GM12892 (cell line): ENCODE measurements at regions not wholly inside any gene's neighbourhood (a gene's known extent, or its start where the extent isn't known, plus 50 kb on each side); places are given as distances from the start of the nearest gene placed in this dataset.

Experiments
- DNase-seq: peaks from one replicate; pipeline ENCODE4 v3.0.0; 2011; ENCODE audit not compliant: insufficient read length
- FAIRE-seq: peaks from 2 replicates; lab custom pipeline; 2011; peaks lifted over from hg19 to GRCh38; lab: Jason Lieb, UNC
- POLR2A ChIP-seq: IDR thresholded peaks from 2 replicates; pipeline ENCODE4 v1.6.1; 2011; ENCODE audit warnings: low read depth, low read length, control low read depth
- POLR2AphosphoS5 ChIP-seq: IDR thresholded peaks from 2 replicates; pipeline ENCODE4 v1.6.1; 2011; ENCODE audit warnings: low read depth, low read length, control low read depth
- TAF1 ChIP-seq: IDR thresholded peaks from 2 replicates; pipeline ENCODE4 v1.6.1; 2011; ENCODE audit warnings: low read depth, mild to moderate bottlenecking, control low read depth, low read length, borderline replicate concordance

DNA sequence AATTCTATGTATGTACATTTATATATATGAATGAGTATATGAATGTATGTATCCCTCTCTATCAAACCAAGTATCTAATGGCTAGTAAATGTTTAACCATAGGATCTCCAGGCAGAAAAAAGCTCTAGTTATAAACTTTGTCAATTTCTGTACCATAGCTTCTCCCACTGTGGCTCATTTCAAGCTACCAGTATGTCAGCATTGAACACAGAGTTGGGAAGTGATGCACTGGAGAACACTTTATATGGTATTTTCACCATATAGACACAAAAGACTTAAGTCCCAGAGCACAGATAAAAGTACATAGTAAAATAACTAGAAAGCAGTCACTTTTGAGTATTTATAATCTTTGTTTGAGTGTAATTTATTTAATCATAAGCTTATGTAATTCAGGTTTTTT, 53.9 kb upstream of the ATP8A1 start:
- FAIRE-seq (no peak), DNase-seq (no peak)
- TF ChIP-seq POLR2A: no peak
- no peak for TF ChIP-seq POLR2AphosphoS5
- no peak for TF ChIP-seq TAF1

DNA sequence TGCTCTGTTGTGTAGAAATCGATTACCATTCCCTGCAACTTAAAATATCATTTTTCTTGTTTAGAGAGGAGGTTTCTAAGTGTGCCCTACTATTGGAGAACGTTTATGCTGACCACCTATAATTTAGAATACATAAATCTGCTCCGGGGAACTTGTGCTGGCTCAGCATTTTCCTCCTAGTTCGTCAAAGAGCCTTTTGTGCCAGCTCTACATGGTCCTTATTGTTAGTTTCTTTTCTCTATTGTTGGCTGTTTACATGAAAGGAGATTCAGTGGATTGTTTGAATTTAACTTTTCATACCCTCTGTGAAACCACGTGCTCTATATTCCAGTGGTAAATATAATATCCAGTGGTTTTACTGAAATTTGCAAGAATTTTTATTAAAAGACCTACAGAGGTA, 53.4 kb upstream of the ATP8A1 start:
- TF ChIP-seq POLR2AphosphoS5 (no peak), TAF1 (no peak), POLR2A (no peak)
- FAIRE-seq: no peak
- DNase-seq: no peak

DNA sequence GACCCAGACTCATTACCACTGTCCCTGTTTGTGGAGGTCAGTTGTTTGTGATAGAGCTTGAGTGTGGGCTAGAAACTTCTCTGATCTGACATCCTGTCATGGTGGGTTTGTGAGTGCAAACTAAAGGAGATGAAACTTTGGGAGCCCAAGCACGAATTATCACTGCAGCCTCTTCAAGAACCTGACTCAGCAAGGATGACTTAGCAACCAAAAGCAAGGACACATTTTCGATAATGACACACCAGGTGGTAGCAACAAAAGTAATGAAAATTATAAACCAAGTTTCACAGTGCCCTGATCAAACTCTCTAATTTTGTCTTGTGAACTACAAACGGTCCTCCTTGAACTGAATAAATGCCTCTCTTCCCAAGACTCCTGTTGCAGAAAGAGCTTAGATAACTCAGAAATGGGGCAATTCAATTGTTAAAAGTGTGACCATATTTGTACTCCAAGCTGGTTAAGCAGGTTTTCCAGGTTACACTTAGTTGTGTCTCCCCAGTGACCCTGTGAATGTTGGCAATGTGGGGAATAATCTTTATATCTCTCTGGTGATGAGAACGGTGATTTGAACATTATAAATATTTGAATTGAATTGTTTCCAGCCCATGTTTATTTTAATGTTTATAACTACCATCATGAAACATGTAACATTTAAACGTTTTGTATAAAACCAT, 52.6 kb upstream of the ATP8A1 start:
- FAIRE-seq (no peak), DNase-seq (no peak)
- TF ChIP-seq POLR2A (no peak), POLR2AphosphoS5 (no peak), TAF1 (no peak)

DNA sequence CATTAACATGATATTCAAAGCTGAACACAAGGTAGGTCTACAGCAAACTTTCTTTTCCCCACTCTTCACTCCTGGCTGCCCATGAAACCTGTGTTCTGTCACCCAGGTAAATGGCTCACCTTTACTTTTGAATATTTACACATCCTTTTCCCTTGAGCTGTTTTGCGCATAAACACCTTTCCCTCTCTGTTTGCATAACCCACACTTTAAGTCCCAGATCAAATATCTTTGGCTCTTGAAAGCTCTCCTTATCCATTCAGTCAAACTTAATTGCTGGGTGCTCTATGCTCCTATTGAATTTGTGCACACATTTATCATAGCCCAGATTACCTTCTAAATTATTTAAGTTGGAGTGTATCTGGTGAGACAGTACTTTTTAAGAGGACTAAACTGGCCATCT, 51.7 kb upstream of the ATP8A1 start:
- no peak for FAIRE-seq
- TF ChIP-seq TAF1 (no peak), POLR2A (no peak), POLR2AphosphoS5 (no peak)
- DNase-seq: no peak
